Chondrocyte (in vitro differentiated cells): ENCODE measurements at regions not wholly inside any gene's neighbourhood (a gene's known extent, or its start where the extent isn't known, plus 50 kb on each side); places are given as distances from the start of the nearest gene placed in this dataset.

ENCODE experiments used
- DNase-seq: peaks from one replicate; pipeline ENCODE4 v3.0.0; 2021; ENCODE audit warnings: mixed read lengths, low spot score
- H3K27ac Mint-ChIP-seq: one replicate; pipeline ENCODE4 v1.8.0; 2021; ENCODE audit warnings: mild to moderate bottlenecking, moderate library complexity, mixed read lengths; ENCODE audit not compliant: unreplicated experiment
- H3K27me3 Mint-ChIP-seq: 2 replicates; pipeline ENCODE4 v1.8.0; 2021; ENCODE audit warnings: low read depth, mixed read lengths
- H3K36me3 Mint-ChIP-seq: 2 replicates; pipeline ENCODE4 v1.8.0; 2021; ENCODE audit warnings: low read depth, mixed read lengths
- H3K4me1 Mint-ChIP-seq: 2 replicates; pipeline ENCODE4 v1.8.0; 2021; ENCODE audit warnings: low read depth, mild to moderate bottlenecking, mixed read lengths
- H3K4me3 Mint-ChIP-seq: one replicate; pipeline ENCODE4 v1.8.0; 2021; ENCODE audit warnings: mild to moderate bottlenecking, moderate library complexity, mixed read lengths; ENCODE audit not compliant: unreplicated experiment
- H3K9me3 Mint-ChIP-seq: 2 replicates; pipeline ENCODE4 v1.8.0; 2021; ENCODE audit warnings: low read depth, mixed read lengths
- CTCF ChIP-seq: fragments of 200-600 bp; sonication (generic); IDR thresholded peaks from 2 replicates; pipeline ENCODE4 v1.5.0; 2021; ENCODE audit warnings: antibody characterized with exemption, mild to moderate bottlenecking, moderate library complexity

- Mint-ChIP-seq H3K9me3 (peaks cover 9% of the 10 kb centered on the region), H3K27ac (no peak overlapping the region), H3K4me1 (no peaks in the 10 kb centered on the region), H3K4me3 (no peak overlapping the region), H3K36me3 (no peaks in the 10 kb centered on the region), H3K27me3 (no peaks in the 10 kb centered on the region)
- no peak for DNase-seq
- TF ChIP-seq CTCF: no peak
These were observed 641.2 kb upstream of the VSTM2A start for GRCh38 chr7:53900856-53901528.

- no peak for TF ChIP-seq CTCF
- no peaks in the 10 kb centered on the region for H3K27me3 Mint-ChIP-seq
- no peak overlapping the region for H3K4me3 Mint-ChIP-seq
- H3K9me3 Mint-ChIP-seq: peaks cover 34% of the 10 kb centered on the region
- no peak overlapping the region for H3K27ac Mint-ChIP-seq
- H3K36me3 Mint-ChIP-seq: no peaks in the 10 kb centered on the region
- H3K4me1 Mint-ChIP-seq: no peaks in the 10 kb centered on the region
- DNase-seq: no peak
These were observed 637.8 kb upstream of the VSTM2A start for GRCh38 chr7:53904355-53904754.

GRCh38 chr7:53917637-53918036 lies 624.5 kb upstream of the VSTM2A start:
- Mint-ChIP-seq H3K4me1 (no peaks in the 10 kb centered on the region), H3K27ac (no peak overlapping the region), H3K36me3 (no peaks in the 10 kb centered on the region), H3K9me3 (peaks cover 18% of the 10 kb centered on the region), H3K27me3 (no peaks in the 10 kb centered on the region), H3K4me3 (no peak overlapping the region)
- no peak for TF ChIP-seq CTCF
- DNase-seq: no peak

- Mint-ChIP-seq H3K4me3 (no peak overlapping the region), H3K9me3 (peaks cover 28% of the 10 kb centered on the region), H3K36me3 (no peaks in the 10 kb centered on the region), H3K4me1 (no peaks in the 10 kb centered on the region), H3K27me3 (no peaks in the 10 kb centered on the region), H3K27ac (no peak overlapping the region)
- no peak for DNase-seq
- no peak for TF ChIP-seq CTCF
These were observed 622.2 kb upstream of the VSTM2A start for GRCh38 chr7:53920011-53920410.

GRCh38 chr7:53940483-53940882 lies 601.7 kb upstream of the VSTM2A start:
- Mint-ChIP-seq H3K4me1 (no peaks in the 10 kb centered on the region), H3K4me3 (no peak overlapping the region), H3K36me3 (no peaks in the 10 kb centered on the region), H3K27ac (no peak overlapping the region), H3K27me3 (no peaks in the 10 kb centered on the region), H3K9me3 (peaks cover 3% of the 10 kb centered on the region)
- DNase-seq: no peak
- TF ChIP-seq CTCF: no peak
